ENCODE measurements at regions not wholly inside any gene's neighbourhood (a gene's known extent, or its start where the extent isn't known, plus 50 kb on each side); places are given as distances from the start of the nearest gene placed in this dataset.
"Not testable (repeated sequence)": the region's sequence is repeated elsewhere in the genome, so short reads cannot be mapped to it uniquely, and the experiment has no call there.

DNA sequence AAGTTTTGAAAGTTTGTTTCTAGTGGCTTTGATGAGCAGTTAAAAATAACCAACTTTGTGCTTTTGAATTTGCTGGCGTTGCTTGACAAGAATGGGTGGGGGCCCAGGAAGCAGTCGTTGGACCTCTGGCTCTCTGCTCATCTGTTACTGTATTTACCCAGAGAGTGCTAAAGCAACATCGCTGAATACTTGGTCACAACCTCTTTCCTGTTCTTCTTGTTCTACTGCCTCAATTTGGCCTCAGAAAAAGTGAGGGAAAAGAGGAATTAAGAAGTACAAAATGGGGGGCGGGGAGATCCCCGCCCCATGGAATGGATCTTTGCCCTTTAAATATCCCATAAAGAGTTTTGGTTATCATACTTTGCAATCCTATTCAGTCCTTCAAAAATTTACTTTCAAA lies 221.5 kb upstream of the G2E3 start:
- no peak overlapping the region for H3K4me3 ChIP-seq (ENCODE audit: low read depth, low read length)
- no peak for DNase-seq (ENCODE audit: low read depth)

DNA sequence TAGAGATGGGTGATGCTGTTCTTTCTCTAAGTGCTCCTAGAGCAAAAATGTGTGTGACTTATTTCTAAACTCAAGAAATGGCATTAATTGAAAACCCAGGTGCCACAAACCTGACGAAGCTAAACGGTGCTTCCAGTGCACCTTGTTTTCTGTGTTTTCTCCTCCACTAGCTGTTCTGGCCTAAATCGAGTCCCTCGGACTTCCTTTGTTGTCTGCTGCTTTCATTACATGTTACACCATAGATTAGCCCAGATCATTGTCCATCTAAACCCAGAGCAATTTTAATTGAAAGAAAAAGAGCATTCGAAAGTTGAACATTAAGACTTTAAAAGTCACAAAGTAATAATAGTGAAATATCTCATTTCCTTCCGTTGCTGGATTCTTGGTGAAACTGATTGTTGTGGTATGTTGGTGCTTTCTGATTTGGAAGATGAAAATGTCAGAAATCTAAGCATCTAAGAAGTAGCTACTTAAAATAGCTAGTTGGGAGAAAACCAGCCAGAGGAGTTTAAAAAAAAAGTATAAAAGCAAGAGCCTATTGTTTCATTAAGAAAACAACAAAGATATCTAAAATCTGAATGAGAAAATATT lies 219.6 kb upstream of the G2E3 start:
- DNase-seq (ENCODE audit: low read depth), result no peak
- no peak overlapping the region for H3K4me3 ChIP-seq (ENCODE audit: low read depth, low read length)

- no peak overlapping the region for H3K4me3 ChIP-seq (ENCODE audit: low read depth, low read length)
- DNase-seq (ENCODE audit: low read depth), result no peak
Observed at GRCh38 chr14:30340495-30340894, 218.5 kb upstream of the G2E3 start.

DNA sequence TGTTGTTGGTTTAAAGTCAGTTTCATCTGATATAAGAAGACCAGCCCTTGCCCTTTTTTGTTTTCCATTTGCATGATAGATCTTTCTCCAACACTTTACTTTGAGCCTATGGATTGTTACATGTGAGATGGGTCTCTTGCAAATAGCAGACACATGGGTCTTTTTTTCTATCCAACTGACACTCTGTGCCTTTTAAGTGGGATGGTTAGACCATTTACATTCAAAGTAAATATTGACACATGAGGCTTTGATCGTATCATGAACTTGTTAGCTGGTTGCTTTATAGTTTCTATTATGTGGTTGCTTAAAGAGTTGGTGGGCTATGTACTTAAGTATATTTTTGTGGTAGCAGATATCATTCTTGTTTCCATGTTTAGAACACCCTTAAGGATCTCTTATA lies 213.4 kb upstream of the G2E3 start:
- no peak for DNase-seq (ENCODE audit: low read depth)
- no peak overlapping the region for H3K4me3 ChIP-seq (ENCODE audit: low read depth, low read length)

GRCh38 chr14:30348445-30348844 lies 210.5 kb upstream of the G2E3 start:
- no peak for DNase-seq (ENCODE audit: low read depth)

GRCh38 chr14:30349520-30349919 lies 209.4 kb upstream of the G2E3 start:
- no peak overlapping the region for H3K4me3 ChIP-seq (ENCODE audit: low read depth, low read length)

More at GRCh38 chr14:30348445-30348844, 210.5 kb upstream of the G2E3 start:
- H3K4me3 ChIP-seq (ENCODE audit: low read depth, low read length), result no peak overlapping the region

GRCh38 chr14:30354439-30354838 lies 204.5 kb upstream of the G2E3 start:
- H3K4me3 ChIP-seq (ENCODE audit: low read depth, low read length), result no peak overlapping the region
- no peak for DNase-seq (ENCODE audit: low read depth)

More at GRCh38 chr14:30349520-30349919, 209.4 kb upstream of the G2E3 start:
- no peak for DNase-seq (ENCODE audit: low read depth)

DNA sequence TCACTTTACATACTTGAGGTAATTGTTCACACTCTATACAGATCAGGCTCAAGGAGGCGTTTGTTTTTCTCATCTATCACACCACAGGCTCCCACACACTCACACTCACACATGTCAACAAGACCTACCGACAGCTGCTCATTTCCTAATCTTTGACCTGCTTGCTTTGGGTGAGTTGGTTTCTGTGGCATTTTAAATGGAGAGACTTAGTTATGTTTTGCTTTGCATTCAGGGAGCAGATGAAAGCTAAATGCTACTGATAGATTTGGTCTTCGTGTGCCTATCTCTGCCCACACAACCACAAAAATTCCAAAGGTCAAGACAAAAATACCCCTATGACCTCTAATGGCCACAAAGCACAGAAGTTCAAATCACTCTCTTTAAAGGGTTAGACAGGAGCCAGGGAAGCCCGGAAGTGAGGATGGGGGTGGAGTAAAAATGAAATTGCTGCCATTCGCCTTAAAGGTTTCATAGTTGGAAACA lies 203.5 kb upstream of the G2E3 start:
- H3K4me3 ChIP-seq (ENCODE audit: low read depth, low read length), result no peak overlapping the region
- no peak for DNase-seq (ENCODE audit: low read depth)

GRCh38 chr14:30356438-30357202 lies 202.3 kb upstream of the G2E3 start:
- no peak for DNase-seq (ENCODE audit: low read depth)
- H3K4me3 ChIP-seq (ENCODE audit: low read depth, low read length), result no peak overlapping the region

DNA sequence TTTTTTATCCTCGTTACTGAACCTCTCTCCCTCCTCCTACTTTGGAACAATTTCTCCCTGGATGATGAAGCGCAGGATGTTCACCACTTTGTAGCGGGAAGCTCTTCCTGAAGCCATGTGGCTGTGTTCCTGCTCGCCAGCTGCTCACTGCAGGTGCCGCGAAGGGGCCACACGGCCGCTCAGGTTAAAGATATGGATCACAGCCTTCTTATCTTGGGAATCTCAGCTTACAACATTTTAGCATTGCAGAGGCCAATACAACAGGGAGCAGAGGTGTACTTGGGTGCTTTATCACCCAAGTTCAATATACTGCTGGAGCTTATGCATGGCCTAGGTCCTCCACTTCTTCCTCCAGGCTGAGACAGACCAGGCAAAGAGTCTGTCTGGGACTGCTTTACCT lies 201.2 kb upstream of the G2E3 start:
- no peak for DNase-seq (ENCODE audit: low read depth)
- H3K4me3 ChIP-seq (ENCODE audit: low read depth, low read length), result no peak overlapping the region

DNA sequence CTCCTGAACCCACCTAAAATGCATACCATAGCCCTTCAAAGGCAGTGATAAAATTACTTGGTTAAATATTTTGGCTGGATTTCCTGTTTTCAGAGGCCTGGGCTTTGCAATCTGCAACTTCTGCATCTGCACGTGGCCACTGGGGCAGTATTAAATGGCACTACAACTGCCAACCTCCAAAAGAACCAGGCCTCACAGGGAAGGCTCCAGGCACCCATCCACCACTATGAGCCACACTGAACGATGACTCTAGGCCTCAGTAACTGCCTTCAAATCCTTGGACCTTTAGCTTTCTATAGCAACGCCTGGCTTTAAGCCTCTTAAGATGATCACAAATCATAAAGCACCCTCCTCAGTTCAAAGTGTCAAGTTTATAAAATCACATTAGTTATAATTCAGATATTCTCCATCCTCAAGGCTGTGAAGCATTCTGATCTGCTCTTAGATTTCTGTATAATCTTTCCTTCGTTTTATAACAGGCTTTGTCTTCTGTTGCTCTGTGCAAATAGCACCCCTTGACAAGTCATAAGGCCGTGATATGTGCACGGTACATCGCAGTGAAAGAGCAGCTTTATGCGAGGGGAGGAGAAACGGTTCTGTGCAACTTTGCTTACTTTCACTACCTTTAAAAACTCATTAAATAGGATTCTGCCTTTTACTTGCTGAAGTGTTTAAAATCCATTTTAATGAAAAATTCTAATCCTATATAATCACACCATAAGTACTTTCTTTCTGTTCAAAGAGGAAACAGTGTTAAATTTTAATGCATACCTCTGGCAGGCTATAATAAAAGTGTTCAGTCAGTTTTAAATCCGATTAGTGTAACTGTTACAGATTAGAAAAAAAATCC lies 196.4 kb upstream of the G2E3 start:
- DNase-seq (ENCODE audit: low read depth), result no peak
- no peak overlapping the region for H3K4me3 ChIP-seq (ENCODE audit: low read depth, low read length)

- DNase-seq (ENCODE audit: low read depth); H3K4me3 ChIP-seq (ENCODE audit: low read depth, low read length): not testable (repeated sequence)
Observed at GRCh38 chr14:30363219-30363880, 195.6 kb upstream of the G2E3 start.

GRCh38 chr14:30369502-30370180 lies 189.3 kb upstream of the G2E3 start:
- no peak overlapping the region for H3K4me3 ChIP-seq (ENCODE audit: low read depth, low read length)
- DNase-seq (ENCODE audit: low read depth), result no peak

- DNase-seq (ENCODE audit: low read depth), result no peak
- H3K4me3 ChIP-seq (ENCODE audit: low read depth, low read length), result no peak overlapping the region
Observed at GRCh38 chr14:30373053-30373452, 185.9 kb upstream of the G2E3 start.

GRCh38 chr14:30373526-30373925 lies 185.4 kb upstream of the G2E3 start:
- no peak for DNase-seq (ENCODE audit: low read depth)
- H3K4me3 ChIP-seq (ENCODE audit: low read depth, low read length), result no peak overlapping the region

- no peak overlapping the region for H3K4me3 ChIP-seq (ENCODE audit: low read depth, low read length)
- no peak for DNase-seq (ENCODE audit: low read depth)
Observed at GRCh38 chr14:30375296-30375892, 183.6 kb upstream of the G2E3 start.

DNA sequence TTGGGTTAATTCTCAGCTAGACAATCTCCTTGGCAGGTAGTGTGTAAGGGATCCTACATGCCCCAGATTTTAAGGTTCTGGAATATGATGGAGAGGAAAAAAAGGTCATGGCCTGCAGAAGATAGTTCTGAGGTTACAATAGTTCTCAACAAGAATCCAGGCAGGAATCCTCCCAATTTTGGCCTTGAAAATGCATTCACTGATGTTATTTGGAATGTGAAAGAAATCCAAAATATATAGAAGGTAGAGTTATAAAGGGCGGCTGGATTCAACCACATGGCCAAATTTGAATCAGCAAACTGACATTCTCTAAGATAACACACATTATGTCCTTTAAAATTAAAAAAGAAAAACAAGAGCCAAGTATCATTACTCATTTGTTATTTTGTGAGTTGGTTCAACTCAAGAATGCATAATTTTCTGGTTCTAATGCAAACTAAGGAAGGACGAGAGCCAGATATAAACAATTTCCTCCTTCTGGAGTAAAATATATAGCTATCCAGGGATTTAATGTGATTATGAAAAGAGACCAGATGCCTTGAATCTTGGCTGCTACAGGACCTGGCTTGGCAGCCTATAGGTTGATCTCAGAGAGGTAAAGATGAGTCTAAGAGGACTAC lies 177.0 kb upstream of the G2E3 start:
- no peak for DNase-seq (ENCODE audit: low read depth)
- H3K4me3 ChIP-seq (ENCODE audit: low read depth, low read length), result no peak overlapping the region

DNA sequence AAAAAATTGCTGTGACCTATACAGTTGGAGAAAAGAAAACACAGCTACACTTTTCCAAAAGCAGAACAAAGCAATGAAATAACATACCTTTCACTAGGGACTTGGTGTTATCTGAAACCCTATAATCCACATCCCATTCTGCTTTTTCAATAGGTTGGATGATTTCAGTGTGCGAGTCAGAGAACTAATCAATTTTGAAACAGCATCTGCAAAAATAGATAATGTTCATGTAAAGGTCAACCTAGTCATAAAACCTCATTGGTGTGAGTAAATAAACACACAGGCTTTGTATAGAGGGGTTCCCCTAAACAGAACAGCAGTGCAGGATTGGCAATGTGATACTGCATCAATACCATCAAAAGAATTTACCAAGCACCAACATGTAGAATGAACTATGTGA lies 173.0 kb upstream of the G2E3 start:
- no peak overlapping the region for H3K4me3 ChIP-seq (ENCODE audit: low read depth, low read length)
- DNase-seq (ENCODE audit: low read depth), result no peak

Data from skeletal muscle cell (primary cell).